ENCODE measurements at regions not wholly inside any gene's neighbourhood (a gene's known extent, or its start where the extent isn't known, plus 50 kb on each side); places are given as distances from the start of the nearest gene placed in this dataset.

DNA sequence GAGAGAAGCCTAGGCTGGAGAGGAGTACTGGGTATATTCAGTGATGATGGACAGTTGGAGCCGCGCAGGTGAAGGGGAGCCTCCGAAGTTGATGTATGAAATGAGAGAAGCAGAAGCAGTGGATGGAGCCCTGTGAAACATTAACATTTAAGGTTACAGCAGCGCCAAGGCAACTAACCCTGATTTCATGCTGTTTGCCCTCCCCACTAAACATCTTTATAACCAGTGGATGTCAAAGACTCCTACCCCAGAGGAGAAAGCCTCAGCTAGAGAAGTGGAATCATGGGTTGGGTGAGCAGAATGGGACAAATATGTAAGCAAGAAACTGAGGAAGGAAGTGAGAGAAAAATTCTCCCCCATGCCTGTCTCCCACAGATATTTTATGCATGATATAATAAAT is 92.0 kb upstream of the NMNAT3 start:
- POLR2A ChIA-PET, result no interaction called here
- no peak for TF ChIP-seq ZFP41 (tag by site-specific recombination; IDR thresholded peaks at IDR 0.05; ENCODE audit: borderline replicate concordance)
- TF ChIP-seq ZNF133 (tag by site-specific recombination; IDR thresholded peaks at IDR 0.05), result no peak
- TF ChIP-seq PATZ1 (tag by site-specific recombination; IDR thresholded peaks at IDR 0.05), result no peak
- no peak for TF ChIP-seq ZFP37 (tag by site-specific recombination; IDR thresholded peaks at IDR 0.05)
- TF ChIP-seq ZNF23 (tag by site-specific recombination; IDR thresholded peaks at IDR 0.05; ENCODE audit: borderline replicate concordance), result no peak
- TF ChIP-seq ZNF48 (tag by site-specific recombination; IDR thresholded peaks at IDR 0.05), result no peak
- TF ChIP-seq ZNF211 (tag by site-specific recombination; IDR thresholded peaks at IDR 0.05; ENCODE audit: low read depth), result no peak
- no peak for TF ChIP-seq ZNF157 (tag by site-specific recombination; IDR thresholded peaks at IDR 0.05)
- Histone ChIP-seq H3K9me3 (ENCODE audit: control insufficient read depth, insufficient read depth, low read depth, low read length) (no peaks in the 10 kb centered on the region), H3K27ac (ENCODE audit: extremely low read depth, low read depth, low read length) (no peak overlapping the region), H3K36me3 (ENCODE audit: control insufficient read depth in 2 of 2, insufficient read depth in 1 of 2, low read length in 2 of 2) (no peaks in the 10 kb centered on the region), H3K4me3 (ENCODE audit: low read depth, low read length) (no peak overlapping the region), H3K4me1 (ENCODE audit: control insufficient read depth, insufficient read depth, low read length) (no peaks in the 10 kb centered on the region; the same call in 1 of the 2 replicates)
- CTCF ChIA-PET, result no interaction called here

DNA sequence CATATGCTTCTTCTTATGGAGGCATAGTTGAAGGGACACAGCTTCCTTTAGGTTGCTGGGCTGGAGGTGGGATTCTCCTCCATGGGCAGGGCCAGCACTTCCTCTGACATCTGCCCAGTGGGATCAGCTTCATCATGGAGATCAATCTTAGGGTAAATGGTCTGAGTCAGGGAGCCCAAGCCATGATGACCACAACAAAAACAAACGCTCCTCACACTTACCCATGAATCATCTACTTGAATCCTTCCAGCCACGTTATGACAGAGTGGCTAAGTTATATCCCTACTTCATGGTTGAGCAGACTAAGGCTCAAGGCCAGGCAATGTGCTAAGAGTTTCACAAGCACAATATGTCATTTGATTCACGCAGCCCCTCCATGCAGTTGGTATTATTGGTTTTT is 87.2 kb upstream of the NMNAT3 start:
- no peaks in the 10 kb centered on the region for H3K4me1 ChIP-seq (ENCODE audit: control insufficient read depth, insufficient read depth, low read length)
- CTCF ChIA-PET, result no interaction called here
- H3K27ac ChIP-seq (ENCODE audit: extremely low read depth, low read depth, low read length), result no peak overlapping the region
- H3K4me3 ChIP-seq (ENCODE audit: low read depth, low read length), result no peak overlapping the region
- TF ChIP-seq TCF7L2 (IDR thresholded peaks at IDR 0.05; ENCODE audit: borderline replicate concordance, low read depth, low read length) (no peak), ZSCAN18 (tag by site-specific recombination; IDR thresholded peaks at IDR 0.05) (no peak), ZNF280D (tag by site-specific recombination; IDR thresholded peaks at IDR 0.05) (no peak), ZNF548 (tag by site-specific recombination; IDR thresholded peaks at IDR 0.05) (no peak), OVOL3 (tag by site-specific recombination; IDR thresholded peaks at IDR 0.05) (no peak), ZNF791 (tag by site-specific recombination; IDR thresholded peaks at IDR 0.05) (no peak), ZNF768 (tag by site-specific recombination; IDR thresholded peaks at IDR 0.05) (no peak), ZNF843 (tag by site-specific recombination; IDR thresholded peaks at IDR 0.05) (no peak), ZNF585B (tag by site-specific recombination; IDR thresholded peaks at IDR 0.05) (no peak), ZNF19 (tag by site-specific recombination; IDR thresholded peaks at IDR 0.05; ENCODE audit: low read depth) (no peak), ZNF133 (tag by site-specific recombination; IDR thresholded peaks at IDR 0.05) (no peak)
- H3K9me3 ChIP-seq (ENCODE audit: control insufficient read depth, insufficient read depth, low read depth, low read length), result no peaks in the 10 kb centered on the region
- POLR2A ChIA-PET, result no interaction called here
- H3K36me3 ChIP-seq (ENCODE audit: control insufficient read depth in 2 of 2, insufficient read depth in 1 of 2, low read length in 2 of 2), result no peaks in the 10 kb centered on the region

Data from HEK293 (cell line).